ENCODE measurements at regions not wholly inside any gene's neighbourhood (a gene's known extent, or its start where the extent isn't known, plus 50 kb on each side); places are given as distances from the start of the nearest gene placed in this dataset.
"Not testable (repeated sequence)": the region's sequence is repeated elsewhere in the genome, so short reads cannot be mapped to it uniquely, and the experiment has no call there.

DNA sequence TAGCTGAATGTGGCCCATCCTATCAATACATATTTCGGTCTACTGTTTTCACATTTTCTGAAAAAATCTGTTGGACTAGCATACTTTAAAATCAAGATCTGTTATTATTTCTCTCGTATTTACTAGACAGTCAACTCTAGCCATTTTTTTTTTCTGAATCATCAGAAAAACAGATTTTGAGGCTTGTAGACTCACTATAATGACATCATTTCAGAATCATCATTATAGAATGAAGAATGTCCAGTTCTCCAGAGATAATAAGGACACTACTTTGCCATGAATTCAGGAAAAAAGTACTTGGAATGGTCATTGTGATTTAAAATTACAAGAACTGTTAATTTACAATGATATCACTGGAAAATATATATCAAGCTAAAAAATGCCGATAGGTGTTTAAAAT, 589.8 kb downstream of the KCNH5 start:
- no peak for DNase-seq (ENCODE audit: extremely low read depth in 1 of 2, low read depth in 1 of 2)

DNA sequence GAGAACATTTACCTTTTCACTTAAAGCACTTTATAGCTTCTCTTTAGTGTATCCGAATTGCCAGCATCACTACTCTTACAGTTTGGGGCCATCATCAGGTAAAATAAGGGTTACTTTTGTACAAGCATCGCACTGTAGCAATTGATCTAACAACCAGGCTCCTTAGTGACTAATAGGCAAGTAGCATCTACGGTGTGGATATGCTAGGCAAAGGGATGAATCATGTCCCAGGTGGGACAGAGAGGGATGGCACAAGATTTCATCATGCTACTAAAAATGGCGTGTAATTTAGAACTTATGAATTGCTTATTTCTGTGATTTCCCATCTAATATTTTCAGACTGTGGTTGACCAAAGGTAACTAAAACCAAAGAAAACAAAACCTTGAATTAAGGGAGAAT, 582.3 kb downstream of the KCNH5 start:
- no peak for DNase-seq (ENCODE audit: extremely low read depth in 1 of 2, low read depth in 1 of 2)

DNA sequence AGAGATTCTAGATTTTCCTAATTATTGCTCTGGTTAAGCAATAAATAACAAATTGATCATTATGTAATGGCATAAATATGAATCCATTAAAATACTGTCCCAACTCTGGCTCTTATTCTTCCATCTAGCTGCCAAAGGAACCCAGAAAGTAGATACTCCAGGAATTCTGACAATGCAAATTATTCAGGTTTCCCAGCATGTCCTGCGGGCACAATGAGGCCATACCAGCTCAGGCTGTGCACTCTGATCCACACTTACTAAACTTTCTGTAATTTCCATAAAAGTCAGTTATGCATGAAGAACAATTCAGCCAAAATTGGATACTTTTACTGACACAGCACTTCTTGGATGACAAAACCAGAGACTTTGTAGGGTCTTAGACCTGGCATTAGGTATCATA, 576.3 kb downstream of the KCNH5 start:
- no peak for DNase-seq (ENCODE audit: extremely low read depth in 1 of 2, low read depth in 1 of 2)

DNA sequence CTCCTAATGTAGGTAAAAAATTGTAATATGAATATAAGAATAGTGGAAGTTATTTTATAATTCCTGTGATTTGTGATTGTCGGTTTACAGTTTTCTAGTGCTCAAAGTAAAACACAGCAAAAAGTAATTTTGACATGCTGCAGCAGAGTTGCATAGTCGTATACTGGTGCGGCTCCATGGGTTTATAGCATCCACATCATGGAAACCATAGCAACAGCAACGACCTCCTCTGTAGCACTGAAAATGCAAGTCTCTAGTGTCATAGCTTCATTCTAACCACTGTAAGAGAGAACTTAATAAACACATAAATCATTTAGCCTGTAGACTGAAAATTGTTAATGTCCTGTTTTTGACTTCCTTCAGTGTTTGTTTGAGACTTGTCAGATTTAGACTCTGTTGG, 574.3 kb downstream of the KCNH5 start:
- no peak for DNase-seq (ENCODE audit: extremely low read depth in 1 of 2, low read depth in 1 of 2)

DNA sequence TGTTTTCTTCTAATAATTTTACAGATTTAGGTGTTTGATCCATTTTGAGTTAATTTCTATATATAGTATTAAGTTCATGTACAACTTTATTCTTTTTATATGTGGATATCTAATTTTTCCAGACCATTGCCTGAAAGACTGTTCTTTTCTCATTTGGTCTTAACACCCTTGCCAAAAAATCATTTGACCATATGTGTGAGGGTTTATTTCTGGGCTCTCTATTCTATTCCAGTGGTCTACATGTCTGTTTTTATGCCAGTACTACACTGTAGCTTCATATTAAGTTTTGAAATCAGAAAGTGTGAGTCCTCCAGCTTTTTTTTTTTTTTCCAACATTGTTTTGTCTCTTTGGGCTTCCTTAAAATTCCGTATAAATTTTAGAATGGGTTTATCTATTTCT, 554.1 kb downstream of the KCNH5 start:
- DNase-seq (ENCODE audit: extremely low read depth in 1 of 2, low read depth in 1 of 2), result no peak

DNA sequence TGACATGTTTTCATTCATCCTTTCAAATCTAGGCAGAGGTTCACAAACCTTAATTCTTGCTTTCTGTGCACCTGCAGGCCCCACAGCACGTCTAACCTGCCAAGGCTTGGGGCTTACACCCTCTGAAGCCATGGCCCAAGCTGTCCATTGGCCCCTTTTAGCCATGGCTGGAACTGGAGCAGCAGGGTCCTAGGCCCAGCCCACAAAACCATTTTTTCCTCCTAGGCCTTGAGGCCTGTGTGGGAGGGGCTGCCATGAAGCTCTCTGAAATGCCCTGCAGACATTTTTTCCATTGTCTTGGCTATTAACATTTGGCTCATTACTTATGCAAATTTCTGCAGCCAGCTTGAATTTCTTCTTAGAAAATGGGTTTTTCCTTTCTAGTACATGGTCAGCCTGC, 547.5 kb downstream of the KCNH5 start:
- DNase-seq (ENCODE audit: extremely low read depth in 1 of 2, low read depth in 1 of 2), result no peak

DNA sequence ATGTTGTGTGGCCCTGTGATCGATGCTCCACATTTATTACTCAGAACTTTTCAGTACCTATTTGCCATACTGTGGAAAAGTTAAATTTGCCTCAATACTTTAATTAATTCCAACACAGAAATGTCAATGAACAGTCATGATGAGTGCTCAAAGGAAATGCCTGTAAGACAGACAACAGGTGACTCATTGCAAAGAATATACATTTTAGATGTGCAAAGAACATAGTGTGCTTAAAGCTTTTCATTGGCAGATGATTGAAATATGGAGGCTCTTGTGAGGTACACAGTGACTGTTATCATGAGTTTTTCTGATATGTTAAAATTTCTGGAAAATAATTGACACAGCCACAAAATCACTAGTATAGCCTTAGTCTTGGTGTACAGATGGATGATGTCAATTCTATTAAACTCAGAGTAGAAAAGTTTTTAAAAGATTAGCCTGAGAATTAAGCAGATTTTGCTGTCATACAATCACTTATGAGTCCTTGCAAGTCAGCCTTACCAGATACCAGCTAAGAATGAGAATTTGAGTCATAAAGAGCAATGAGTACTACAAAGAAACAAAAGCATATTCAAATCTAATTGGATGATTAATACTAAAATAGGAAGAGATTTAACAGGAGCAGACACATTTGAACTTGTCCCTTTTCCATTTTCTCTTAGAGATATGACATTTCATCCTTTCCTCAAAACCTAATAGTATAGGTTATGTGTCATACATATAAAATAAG, 544.1 kb downstream of the KCNH5 start:
- DNase-seq (ENCODE audit: extremely low read depth in 1 of 2, low read depth in 1 of 2), result no peak

DNA sequence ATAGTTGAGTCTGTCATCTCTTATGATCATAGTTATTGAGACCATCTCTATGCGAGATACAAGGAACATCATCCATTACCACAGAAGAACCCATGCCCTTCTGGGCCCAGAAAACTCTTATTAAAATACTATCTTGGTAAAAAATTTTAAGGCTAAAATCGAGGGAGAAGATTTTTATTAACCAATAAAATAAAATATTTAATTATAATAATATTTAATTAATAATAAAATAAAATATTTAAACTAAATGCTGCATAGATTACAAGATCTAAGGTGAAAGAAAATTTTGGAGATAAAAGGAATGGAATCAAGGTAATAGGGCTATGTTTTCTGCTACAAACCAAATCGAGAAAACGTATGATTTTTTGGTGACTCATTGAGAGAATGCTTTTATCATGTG, 540.2 kb downstream of the KCNH5 start:
- no peak for DNase-seq (ENCODE audit: extremely low read depth in 1 of 2, low read depth in 1 of 2)

DNA sequence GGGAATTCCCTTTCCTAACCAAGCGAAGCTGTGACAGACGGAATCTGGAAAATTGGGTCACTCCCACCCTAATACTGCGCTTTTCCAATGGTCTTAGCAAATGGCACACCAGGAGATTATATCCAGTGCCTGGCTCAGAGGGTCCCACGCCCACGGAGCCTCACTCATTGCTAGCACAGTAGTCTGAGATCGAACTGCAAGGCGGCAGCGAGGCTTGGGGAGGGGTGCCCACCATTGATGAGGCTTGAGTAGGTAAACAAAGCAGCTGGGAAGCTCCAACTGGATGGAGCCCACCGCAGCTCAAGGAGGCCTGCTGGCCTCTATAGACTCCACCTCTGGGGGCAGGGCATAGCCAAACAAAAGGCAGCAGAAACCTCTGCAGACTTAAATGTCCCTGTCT, 523.9 kb downstream of the KCNH5 start:
- DNase-seq (ENCODE audit: extremely low read depth in 1 of 2, low read depth in 1 of 2), result not testable (repeated sequence)

DNA sequence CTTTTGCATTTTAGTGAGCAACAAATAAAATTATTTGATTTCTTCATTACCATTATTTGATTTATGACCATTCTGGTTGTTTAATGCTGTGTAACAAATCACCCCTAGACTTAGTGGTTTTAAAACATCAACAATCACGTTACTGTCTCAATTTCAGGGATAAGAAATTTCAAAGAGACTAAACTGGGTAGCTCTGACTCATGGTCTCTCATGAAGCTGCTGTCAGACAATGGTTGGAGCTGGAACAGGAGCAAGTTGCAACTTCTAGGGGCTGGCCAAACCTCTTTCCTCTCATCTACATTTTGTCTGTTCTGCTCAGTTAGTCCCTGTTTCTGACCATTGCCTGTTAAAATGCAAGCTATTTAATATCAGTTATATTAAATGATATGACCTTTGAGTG, 517.0 kb downstream of the KCNH5 start:
- no peak for DNase-seq (ENCODE audit: extremely low read depth in 1 of 2, low read depth in 1 of 2)

DNA sequence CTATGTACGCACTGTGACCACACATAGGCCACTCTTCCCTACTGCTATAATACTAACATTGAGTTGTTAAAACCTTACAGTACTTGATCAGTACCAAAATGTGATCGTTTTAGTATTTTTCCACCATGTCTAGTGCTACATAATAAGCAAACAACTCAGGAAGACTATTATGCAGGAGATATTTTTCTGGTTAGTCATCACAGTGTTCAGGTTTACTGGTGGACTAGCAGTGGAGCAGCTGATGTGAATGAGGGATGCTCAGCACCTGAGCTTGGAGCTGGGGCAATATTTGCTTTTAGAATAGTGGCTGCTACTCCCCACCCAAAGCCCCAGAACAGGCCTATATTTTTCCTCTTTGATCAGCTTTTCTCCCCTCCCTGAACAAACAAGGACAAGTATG, 513.1 kb downstream of the KCNH5 start:
- no peak for DNase-seq (ENCODE audit: extremely low read depth in 1 of 2, low read depth in 1 of 2)

DNA sequence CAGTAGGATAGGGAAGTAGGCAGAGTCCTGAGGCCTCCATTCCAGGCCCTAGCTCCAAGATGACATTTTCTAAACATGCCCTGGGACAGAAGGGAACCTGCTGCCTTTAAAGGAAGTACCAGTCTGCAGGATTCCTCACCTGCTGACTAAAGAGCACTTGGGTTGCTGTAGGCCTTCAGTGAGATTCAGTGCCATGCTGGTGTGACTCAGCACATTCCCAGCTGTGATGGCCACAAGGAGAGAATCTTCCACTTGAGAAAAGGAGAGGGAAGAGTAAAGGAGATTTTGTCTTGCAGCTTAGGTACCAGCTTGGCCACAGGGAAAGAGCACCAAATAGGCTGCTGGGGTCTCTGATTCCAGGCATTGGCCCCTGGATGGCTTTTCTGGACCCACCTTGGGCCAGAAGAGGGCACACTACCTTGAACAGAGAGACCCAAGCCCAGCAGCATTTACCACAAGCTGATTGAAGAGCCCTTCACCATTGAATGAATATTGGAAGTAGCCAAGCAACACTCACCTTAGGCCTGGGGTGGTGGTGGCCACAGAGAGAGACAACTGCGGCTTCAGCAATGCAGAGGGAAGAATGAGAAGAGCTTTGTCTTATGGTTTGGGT, 498.3 kb downstream of the KCNH5 start:
- DNase-seq (ENCODE audit: extremely low read depth in 1 of 2, low read depth in 1 of 2), result no peak

DNA sequence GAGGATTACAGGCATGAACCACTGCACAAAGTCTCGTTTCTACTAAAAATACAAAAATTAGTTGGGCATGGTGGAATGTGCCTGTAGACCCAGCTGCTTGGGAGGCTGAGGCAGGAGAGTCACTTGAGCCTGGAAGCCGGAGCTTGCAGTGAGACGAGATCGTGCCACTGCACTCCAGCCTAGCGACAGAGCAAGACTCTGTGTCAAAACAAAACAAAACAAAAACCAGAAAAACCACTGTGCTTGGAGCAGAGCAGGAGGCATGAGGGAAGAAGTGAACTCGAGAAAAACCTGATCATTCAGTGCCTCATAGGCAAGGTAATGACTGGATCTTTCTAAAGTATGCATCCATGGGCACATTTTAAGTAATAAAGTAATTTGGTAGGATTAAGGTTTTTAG, 487.8 kb downstream of the KCNH5 start:
- no peak for DNase-seq (ENCODE audit: extremely low read depth in 1 of 2, low read depth in 1 of 2)

DNA sequence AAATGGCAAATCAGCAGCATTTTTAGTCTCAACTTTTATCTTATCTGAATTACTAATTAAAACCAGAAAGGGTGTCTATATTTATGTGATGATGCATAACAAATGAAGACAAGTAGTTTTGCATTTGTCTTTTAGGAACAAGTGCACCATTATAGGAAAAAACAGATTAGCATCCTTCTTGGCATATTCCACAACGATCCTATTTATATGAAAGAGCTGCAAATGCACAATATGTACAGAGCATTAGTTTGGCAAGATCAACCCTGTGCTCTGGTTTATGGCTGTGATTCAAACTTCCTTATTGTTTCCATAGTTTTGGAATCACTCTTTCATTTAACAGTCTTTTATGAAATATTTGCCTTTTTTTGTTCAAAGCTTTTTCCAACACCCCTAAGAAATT, 486.8 kb downstream of the KCNH5 start:
- no peak for DNase-seq (ENCODE audit: extremely low read depth in 1 of 2, low read depth in 1 of 2)

DNA sequence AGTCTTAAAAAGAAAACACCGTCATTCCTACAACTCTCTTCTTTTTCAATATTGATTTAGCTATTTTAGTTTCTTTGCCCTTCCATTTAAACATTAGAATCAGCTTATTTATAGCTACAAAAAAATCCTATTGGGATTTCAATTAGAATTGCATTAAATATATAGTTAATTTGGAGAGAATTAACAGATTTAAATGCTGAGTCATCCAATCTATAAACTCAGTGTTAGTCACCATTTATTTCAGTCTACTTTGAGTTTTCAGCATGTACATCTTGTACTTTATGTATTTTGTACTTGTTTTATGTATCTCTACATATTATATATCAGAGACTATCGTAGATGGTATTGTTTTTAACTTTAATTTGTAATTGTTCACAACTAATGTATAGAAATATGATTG, 460.0 kb downstream of the KCNH5 start:
- DNase-seq (ENCODE audit: extremely low read depth in 1 of 2, low read depth in 1 of 2), result no peak

DNA sequence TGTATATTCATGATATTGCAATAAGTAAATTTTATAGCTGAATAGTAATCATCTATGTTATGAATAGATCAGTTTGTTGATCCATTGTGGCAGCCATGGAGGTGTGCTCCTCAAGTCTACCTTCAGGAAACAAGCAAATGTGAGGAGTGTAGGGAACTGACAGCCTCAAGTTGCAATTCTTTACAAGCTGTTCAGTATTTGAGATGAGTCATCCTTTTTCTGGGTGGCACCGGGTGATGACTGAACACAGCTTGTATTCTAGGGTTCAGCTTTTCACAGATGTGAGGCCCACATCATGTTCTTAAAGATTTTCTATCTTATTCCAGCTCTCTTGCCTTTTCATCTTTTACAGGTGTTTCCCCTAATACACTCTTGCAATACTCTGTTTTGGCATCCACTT, 452.4 kb downstream of the KCNH5 start:
- DNase-seq (ENCODE audit: extremely low read depth in 1 of 2, low read depth in 1 of 2), result no peak

DNA sequence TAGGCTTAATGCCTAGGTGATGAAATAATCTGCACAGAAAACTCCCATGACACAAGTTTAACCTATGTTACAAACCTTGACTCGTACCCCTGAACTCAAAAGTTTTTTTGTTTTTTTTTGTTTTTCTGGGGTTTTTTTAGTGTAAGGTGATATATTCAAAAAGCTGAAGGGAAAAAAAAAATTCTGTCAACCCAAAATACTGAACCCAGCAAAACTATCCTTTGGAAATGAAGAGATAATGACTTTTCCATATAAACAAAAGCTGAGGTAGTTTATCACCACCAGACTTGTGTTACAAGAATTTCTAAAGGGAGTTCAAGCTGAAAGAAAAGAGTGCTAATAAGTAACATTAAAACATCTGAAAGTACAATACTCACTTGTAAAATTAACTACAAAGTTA, 448.1 kb downstream of the KCNH5 start:
- DNase-seq (ENCODE audit: extremely low read depth in 1 of 2, low read depth in 1 of 2), result no peak

DNA sequence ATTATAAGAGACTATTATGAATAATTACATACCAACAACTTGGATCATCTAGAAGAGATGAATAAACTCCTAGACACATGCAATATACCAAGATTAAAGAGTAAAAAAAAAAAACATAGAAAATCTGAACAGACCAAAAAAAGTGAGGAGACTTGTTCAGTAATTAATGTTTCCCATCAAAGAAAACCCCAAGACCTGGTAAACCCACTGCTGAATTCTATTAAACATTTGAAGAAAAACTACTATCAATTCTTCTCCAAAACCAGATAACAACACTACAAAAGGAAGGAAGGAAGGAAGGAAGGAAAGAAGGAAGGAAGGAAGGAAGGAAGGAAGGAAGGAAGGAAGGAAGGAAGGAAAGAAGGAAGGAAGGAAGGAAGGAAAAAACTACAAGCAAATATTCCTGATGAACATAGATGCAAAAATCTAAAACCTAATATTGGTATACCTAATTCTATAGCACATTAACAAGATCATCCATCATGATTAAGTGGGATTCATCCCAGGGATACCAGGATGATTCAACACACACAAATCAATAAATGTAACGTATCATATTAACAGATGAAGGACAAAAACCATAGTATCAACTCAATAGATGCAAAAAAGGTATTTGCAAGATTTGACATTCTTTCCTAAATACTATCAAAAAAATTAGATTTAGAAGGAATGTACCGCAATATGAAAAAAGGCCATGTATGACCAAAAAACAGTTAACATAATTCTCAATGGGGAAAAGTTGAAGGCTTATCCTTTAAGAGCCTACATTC, 445.5 kb downstream of the KCNH5 start:
- DNase-seq (ENCODE audit: extremely low read depth in 1 of 2, low read depth in 1 of 2), result no peak

DNA sequence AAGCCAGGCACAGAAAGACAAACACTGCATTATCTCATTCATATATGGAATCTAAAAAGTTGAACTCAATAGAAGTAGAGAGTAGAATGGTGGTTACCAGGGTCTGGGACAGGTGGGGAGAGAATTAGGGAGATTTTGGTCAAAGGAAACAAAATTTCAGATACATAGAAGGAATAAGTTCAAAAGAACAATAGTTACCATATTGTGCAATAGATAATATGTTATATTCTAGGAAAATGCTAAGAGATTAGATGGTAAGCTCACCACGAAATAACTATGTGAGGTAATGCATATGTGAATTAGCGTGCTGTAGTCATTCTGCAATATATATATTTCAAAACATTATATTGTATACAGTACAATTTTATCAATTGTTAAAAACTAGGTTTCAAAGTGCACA, 442.5 kb downstream of the KCNH5 start:
- no peak for DNase-seq (ENCODE audit: extremely low read depth in 1 of 2, low read depth in 1 of 2)

DNA sequence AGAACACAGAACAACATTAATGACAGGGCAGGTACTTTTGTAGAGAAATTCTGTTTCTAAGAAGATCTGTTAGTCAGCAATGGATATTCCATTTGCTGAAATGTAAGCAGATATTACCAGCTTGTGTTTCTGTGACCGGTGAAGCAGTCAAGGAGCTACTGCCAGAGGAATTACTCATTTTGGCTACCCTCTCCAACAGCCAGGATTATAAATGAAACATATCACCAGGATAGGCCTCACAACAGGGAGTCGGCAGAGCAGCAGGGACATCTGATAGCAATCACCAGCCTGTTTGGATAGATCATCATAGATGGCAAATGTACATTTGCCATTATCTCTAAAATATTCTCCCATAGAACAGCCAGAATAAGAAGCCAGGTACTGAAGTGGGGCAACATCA, 440.7 kb downstream of the KCNH5 start:
- no peak for DNase-seq (ENCODE audit: extremely low read depth in 1 of 2, low read depth in 1 of 2)

DNA sequence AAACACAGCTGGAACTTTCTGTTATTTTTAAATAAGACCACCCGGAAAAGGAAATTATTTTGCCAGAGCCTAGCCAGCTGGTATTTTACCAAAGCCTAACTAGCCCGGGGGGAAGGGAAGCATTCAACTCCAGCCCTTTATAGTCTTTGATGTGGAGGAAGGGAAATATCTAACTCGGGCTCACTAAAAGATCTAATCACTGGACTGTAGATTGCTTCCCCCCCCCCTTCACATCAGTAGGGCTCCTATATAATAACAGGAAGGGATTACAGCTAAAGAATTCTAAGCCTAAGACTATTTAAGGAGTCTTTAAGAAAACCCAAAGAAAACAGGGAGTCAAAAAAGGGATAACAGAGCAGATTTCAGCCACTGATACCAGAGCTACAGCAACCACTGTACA, 431.1 kb downstream of the KCNH5 start:
- DNase-seq (ENCODE audit: extremely low read depth in 1 of 2, low read depth in 1 of 2), result no peak

DNA sequence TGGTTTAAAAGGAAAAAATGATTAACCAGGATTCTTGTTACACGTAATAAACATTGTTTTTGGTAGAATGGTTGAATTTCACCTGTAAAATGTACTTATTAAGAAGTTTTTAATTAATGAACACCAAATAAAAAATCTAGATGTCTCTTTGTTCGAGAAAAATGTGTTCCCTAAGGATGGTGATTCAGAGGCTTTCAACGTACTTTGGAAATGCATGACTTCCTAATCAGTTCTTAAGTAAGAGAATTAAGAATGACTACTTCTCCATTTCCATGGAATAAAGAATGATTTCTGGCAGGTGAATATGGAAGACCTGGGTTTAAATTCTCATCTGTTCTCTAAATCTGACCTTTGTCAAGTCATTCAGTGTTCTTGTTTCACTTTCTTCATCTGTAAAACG, 428.6 kb downstream of the KCNH5 start:
- DNase-seq (ENCODE audit: extremely low read depth in 1 of 2, low read depth in 1 of 2), result no peak

All from stimulated activated CD8-positive, alpha-beta memory T cell treated with anti-CD3 and anti-CD28 coated beads, Interleukin-7, amount 100 ng/mL, for 48 hours (primary cell).